H9 (cell line): ENCODE measurements at regions not wholly inside any gene's neighbourhood (a gene's known extent, or its start where the extent isn't known, plus 50 kb on each side); places are given as distances from the start of the nearest gene placed in this dataset.

Source experiments
- DNase-seq: peaks from one replicate; pipeline ENCODE4 v3.0.0-alpha.2; 2017
- H2AFZ ChIP-seq: one replicate; pipeline ENCODE4 v1.6.1; 2013; ENCODE audit warnings: mild to moderate bottlenecking, low read length, control low read depth, moderate library complexity
- H2AK5ac ChIP-seq: 2 replicates; pipeline ENCODE4 v1.6.1; 2013; ENCODE audit warnings: low read length, control low read depth, mixed read lengths; ENCODE audit not compliant: insufficient read length
- H2BK120ac ChIP-seq: one replicate; pipeline ENCODE4 v1.6.1; 2013; ENCODE audit warnings: low read depth, mild to moderate bottlenecking, low read length, control low read depth, inconsistent platforms; ENCODE audit not compliant: poor library complexity, severe bottlenecking
- H2BK12ac ChIP-seq: 2 replicates; pipeline ENCODE4 v1.6.1; 2013; ENCODE audit warnings: low read length, control low read depth, mixed read lengths, low read depth; ENCODE audit not compliant: insufficient read length
- H2BK15ac ChIP-seq: 2 replicates; pipeline ENCODE4 v1.6.1; 2013; ENCODE audit warnings: low read depth, low read length, control low read depth
- H2BK20ac ChIP-seq: one replicate; pipeline ENCODE4 v1.6.1; 2013; ENCODE audit warnings: low read depth, mild to moderate bottlenecking, low read length, control low read depth, inconsistent platforms; ENCODE audit not compliant: poor library complexity, severe bottlenecking
- H2BK5ac ChIP-seq: 2 replicates; pipeline ENCODE4 v1.6.1; 2013; ENCODE audit warnings: low read length, control low read depth, mixed read lengths; ENCODE audit not compliant: insufficient read length
- H3K14ac ChIP-seq: 2 replicates; pipeline ENCODE4 v1.6.1; 2013; ENCODE audit warnings: low read length, control low read depth; ENCODE audit not compliant: insufficient read depth
- H3K18ac ChIP-seq: 2 replicates; pipeline ENCODE4 v1.6.1; 2013; ENCODE audit warnings: low read depth, mild to moderate bottlenecking, mixed read lengths, low read length, control low read depth; ENCODE audit not compliant: insufficient read length
- H3K23ac ChIP-seq: 2 replicates; pipeline ENCODE4 v1.6.1; 2013; ENCODE audit warnings: low read length, control low read depth, mixed read lengths, low read depth; ENCODE audit not compliant: insufficient read length
- H3K23me2 ChIP-seq: 2 replicates; pipeline ENCODE4 v1.6.1; 2013; ENCODE audit warnings: low read depth, mild to moderate bottlenecking, mixed read lengths, low read length, control low read depth; ENCODE audit not compliant: insufficient read length, poor library complexity, severe bottlenecking
- H3K27ac ChIP-seq: 2 replicates; pipeline ENCODE4 v1.5.1; 2013; ENCODE audit warnings: low read length, control low read depth, mixed read lengths, low read depth; ENCODE audit not compliant: insufficient read length
- H3K27me3 ChIP-seq: 2 replicates; pipeline ENCODE4 v1.6.1; 2013; ENCODE audit warnings: low read length, control low read depth, inconsistent platforms; ENCODE audit not compliant: insufficient read depth
- H3K4ac ChIP-seq: 2 replicates; pipeline ENCODE4 v1.6.1; 2013; ENCODE audit warnings: low read depth, mild to moderate bottlenecking, control low read depth, inconsistent platforms, low read length, moderate library complexity
- H3K4me1 ChIP-seq: 2 replicates; pipeline ENCODE4 v1.6.1; 2013; ENCODE audit warnings: low read length, control low read depth, inconsistent platforms; ENCODE audit not compliant: insufficient read depth
- H3K4me2 ChIP-seq: 2 replicates; pipeline ENCODE4 v1.6.1; 2013; ENCODE audit warnings: low read length, control low read depth, mixed read lengths; ENCODE audit not compliant: insufficient read length, insufficient read depth
- H3K56ac ChIP-seq: 2 replicates; pipeline ENCODE4 v1.6.1; 2013; ENCODE audit warnings: low read depth, mild to moderate bottlenecking, mixed read lengths, low read length, control low read depth; ENCODE audit not compliant: insufficient read length
- H3K79me1 ChIP-seq: 2 replicates; pipeline ENCODE4 v1.6.1; 2013; ENCODE audit warnings: low read depth, mild to moderate bottlenecking, moderate library complexity, low read length, control low read depth, inconsistent platforms; ENCODE audit not compliant: insufficient read depth, poor library complexity, severe bottlenecking
- H3K79me2 ChIP-seq: 2 replicates; pipeline ENCODE4 v1.6.1; 2013; ENCODE audit warnings: low read length, control low read depth, inconsistent platforms; ENCODE audit not compliant: insufficient read depth
- H3K9ac ChIP-seq: 2 replicates; pipeline ENCODE4 v1.6.1; 2013; ENCODE audit warnings: low read length, control low read depth, mixed read lengths; ENCODE audit not compliant: insufficient read length; ENCODE audit errors: extremely low read depth
- H3K9me3 ChIP-seq: one replicate; pipeline ENCODE4 v1.6.1; 2013; ENCODE audit warnings: low read depth, low read length, inconsistent platforms; ENCODE audit not compliant: control insufficient read depth
- H3T11ph ChIP-seq: one replicate; pipeline ENCODE4 v1.6.1; 2013; ENCODE audit warnings: mild to moderate bottlenecking, low read length, control low read depth, inconsistent platforms
- H4K20me1 ChIP-seq: one replicate; pipeline ENCODE4 v1.6.1; 2013; ENCODE audit not compliant: control insufficient read depth, insufficient read length, insufficient read depth
- H4K5ac ChIP-seq: 2 replicates; pipeline ENCODE4 v1.6.1; 2013; ENCODE audit warnings: low read depth, mild to moderate bottlenecking, mixed read lengths, low read length, control low read depth; ENCODE audit not compliant: insufficient read length
- H4K8ac ChIP-seq: replicated peaks from 2 replicates; pipeline ENCODE4 v1.6.1; 2013; ENCODE audit warnings: low read length, control low read depth, mixed read lengths, low read depth; ENCODE audit not compliant: insufficient read length
- H4K91ac ChIP-seq: 2 replicates; pipeline ENCODE4 v1.6.1; 2013; ENCODE audit warnings: low read depth, mild to moderate bottlenecking, moderate library complexity, mixed read lengths, low read length, control low read depth; ENCODE audit not compliant: insufficient read length
- H3K27ac Mint-ChIP-seq, 3 experiments: 2 replicates in 2 of 3; 3 replicates in 1 of 3; pipeline ENCODE4 v1.8.0; 2020 to 2021; ENCODE audit warnings: mixed read lengths in 3 of 3, mild to moderate bottlenecking in 1 of 3, moderate library complexity in 1 of 3
- H3K27me3 Mint-ChIP-seq: 2 replicates; pipeline ENCODE4 v1.8.0; 2021; ENCODE audit warnings: low read depth, mild to moderate bottlenecking, moderate library complexity, mixed read lengths
- H3K36me3 Mint-ChIP-seq, 3 experiments: 2 replicates in 2 of 3; 3 replicates in 1 of 3; pipeline ENCODE4 v1.8.0; 2020 to 2021; ENCODE audit warnings: low read depth in 3 of 3, mixed read lengths in 3 of 3; ENCODE audit not compliant: insufficient read depth in 1 of 3
- H3K4me1 Mint-ChIP-seq, 2 experiments: 2 replicates each; pipeline ENCODE4 v1.8.0; 2020; ENCODE audit warnings: mixed read lengths in 2 of 2
- H3K4me3 Mint-ChIP-seq, 2 experiments: 2 replicates in 1 of 2; 3 replicates in 1 of 2; pipeline ENCODE4 v1.8.0; 2020 to 2021; ENCODE audit warnings: mild to moderate bottlenecking in 2 of 2, mixed read lengths in 2 of 2, moderate library complexity in 1 of 2
- H3K9me3 Mint-ChIP-seq, 2 experiments: 2 replicates in 1 of 2; 3 replicates in 1 of 2; pipeline ENCODE4 v1.8.0; 2020; ENCODE audit warnings: mild to moderate bottlenecking in 2 of 2, mixed read lengths in 2 of 2, moderate library complexity in 1 of 2
- WGBS: extraction: QIAGEN DNeasy Blood & Tissue Kit; methylation state at CpG from one replicate; pipeline ENCODE4 v1.1.7; 2013; ENCODE audit warnings: missing lambda C conversion rate, low lambda C conversion rate, mixed read lengths; ENCODE audit not compliant: insufficient read length; ENCODE audit errors: extremely low coverage; 5-methylcytosine and 5-hydroxymethylcytosine counted together
- TF ChIP-seq, protein P1 (sequence below): fragments of 200-600 bp; sonication (generic); conservative IDR thresholded peaks from 3 replicates; pipeline ENCODE4 v1.8.0; 2021; ENCODE audit warnings: antibody characterized with exemption, mild to moderate bottlenecking

GRCh38 chr5:125969814-125970171, 453.4 kb upstream of the GRAMD2B start:
- H2BK20ac ChIP-seq: no peak overlapping the region
- no peaks in the 10 kb centered on the region for H3K27me3 Mint-ChIP-seq
- H3K27ac ChIP-seq: no peak overlapping the region
- no peak overlapping the region for H4K5ac ChIP-seq
- H2BK12ac ChIP-seq: no peak overlapping the region
- H3K56ac ChIP-seq: no peak overlapping the region
- no peaks in the 10 kb centered on the region for H3K9me3 ChIP-seq
- H2BK15ac ChIP-seq: no peak overlapping the region
- no peak overlapping the region for H3K4me3 Mint-ChIP-seq
- no peak overlapping the region for H2BK120ac ChIP-seq
- TF ChIP-seq, protein P1, sequence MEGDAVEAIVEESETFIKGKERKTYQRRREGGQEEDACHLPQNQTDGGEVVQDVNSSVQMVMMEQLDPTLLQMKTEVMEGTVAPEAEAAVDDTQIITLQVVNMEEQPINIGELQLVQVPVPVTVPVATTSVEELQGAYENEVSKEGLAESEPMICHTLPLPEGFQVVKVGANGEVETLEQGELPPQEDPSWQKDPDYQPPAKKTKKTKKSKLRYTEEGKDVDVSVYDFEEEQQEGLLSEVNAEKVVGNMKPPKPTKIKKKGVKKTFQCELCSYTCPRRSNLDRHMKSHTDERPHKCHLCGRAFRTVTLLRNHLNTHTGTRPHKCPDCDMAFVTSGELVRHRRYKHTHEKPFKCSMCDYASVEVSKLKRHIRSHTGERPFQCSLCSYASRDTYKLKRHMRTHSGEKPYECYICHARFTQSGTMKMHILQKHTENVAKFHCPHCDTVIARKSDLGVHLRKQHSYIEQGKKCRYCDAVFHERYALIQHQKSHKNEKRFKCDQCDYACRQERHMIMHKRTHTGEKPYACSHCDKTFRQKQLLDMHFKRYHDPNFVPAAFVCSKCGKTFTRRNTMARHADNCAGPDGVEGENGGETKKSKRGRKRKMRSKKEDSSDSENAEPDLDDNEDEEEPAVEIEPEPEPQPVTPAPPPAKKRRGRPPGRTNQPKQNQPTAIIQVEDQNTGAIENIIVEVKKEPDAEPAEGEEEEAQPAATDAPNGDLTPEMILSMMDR: no peak
- H2AFZ ChIP-seq: no peak overlapping the region
- no peak overlapping the region for H4K8ac ChIP-seq
- H3K14ac ChIP-seq: no peak overlapping the region
- no peaks in the 10 kb centered on the region for H3K79me2 ChIP-seq
- no peak overlapping the region for H2AK5ac ChIP-seq
- no peaks in the 10 kb centered on the region for H3K27me3 ChIP-seq
- H4K91ac ChIP-seq: no peak overlapping the region
- H3K4me1 ChIP-seq: no peaks in the 10 kb centered on the region
- peaks cover 6 to 12% of the 10 kb centered on the region in 2 experiments for H3K4me1 Mint-ChIP-seq
- no peak for DNase-seq
- H3K27ac Mint-ChIP-seq: no peak overlapping the region
- H3K4me2 ChIP-seq: no peak overlapping the region
- H3T11ph ChIP-seq: no peak overlapping the region
- no peak overlapping the region for H2BK5ac ChIP-seq
- H3K79me1 ChIP-seq: no peaks in the 10 kb centered on the region
- H3K23ac ChIP-seq: no peak overlapping the region
- H3K23me2 ChIP-seq: no peaks in the 10 kb centered on the region
- no peak overlapping the region for H3K18ac ChIP-seq
- H3K36me3 Mint-ChIP-seq: no peaks in the 10 kb centered on the region; a peak in 2 of 7 replicates
- no CpG with 5 or more reads among the region's 1 CpG for WGBS
- H3K9me3 Mint-ChIP-seq: no peaks in the 10 kb centered on the region; a peak in 1 of 5 replicates
- no peaks in the 10 kb centered on the region for H4K20me1 ChIP-seq
- H3K9ac ChIP-seq: no peak overlapping the region
- H3K4ac ChIP-seq: no peak overlapping the region
